SKM-1 treated with dmso at 0.1 percent for 144 hours (cell line): ENCODE measurements at regions not wholly inside any gene's neighbourhood (a gene's known extent, or its start where the extent isn't known, plus 50 kb on each side); places are given as distances from the start of the nearest gene placed in this dataset.
A peak's percentile ranks its signal among the peaks of the same experiment; 100 is the strongest.

Experiments used
- DNase-seq: peaks from one replicate; lab custom pipeline; 2025; ENCODE audit not compliant: unreplicated experiment; lab: John Stamatoyannopoulos, UW

GRCh38 chr2:52608030-52608429 is 1159.6 kb upstream of the CHAC2 start:
- no peak for DNase-seq

GRCh38 chr2:52597346-52597745 is 1170.3 kb upstream of the CHAC2 start:
- no peak for DNase-seq

GRCh38 chr2:52594026-52594425 is 1173.6 kb upstream of the CHAC2 start:
- DNase-seq, result no peak

GRCh38 chr2:52584071-52584470 is 1183.5 kb upstream of the CHAC2 start:
- DNase-seq, result peak; percentile 91

- DNase-seq, result no peak
Observed at GRCh38 chr2:52572469-52572894, 1195.1 kb upstream of the CHAC2 start.

- no peak for DNase-seq
Observed at GRCh38 chr2:52571380-52572347, 1195.9 kb upstream of the CHAC2 start.

GRCh38 chr2:52570716-52571115 is 1196.9 kb upstream of the CHAC2 start:
- DNase-seq, result no peak

GRCh38 chr2:52563151-52563550 is 1204.5 kb upstream of the CHAC2 start:
- no peak for DNase-seq

- DNase-seq, result no peak
Observed at GRCh38 chr2:52558265-52558664, 1209.3 kb upstream of the CHAC2 start.

GRCh38 chr2:52542297-52542696 is 1225.3 kb upstream of the CHAC2 start:
- no peak for DNase-seq

- no peak for DNase-seq
Observed at GRCh38 chr2:52539026-52539970, 1228.3 kb upstream of the CHAC2 start.

- no peak for DNase-seq
Observed at GRCh38 chr2:52537588-52537987, 1230.0 kb upstream of the CHAC2 start.

GRCh38 chr2:52536929-52537460 is 1230.6 kb upstream of the CHAC2 start:
- DNase-seq, result no peak

- no peak for DNase-seq
Observed at GRCh38 chr2:52532956-52533355, 1234.6 kb upstream of the CHAC2 start.

GRCh38 chr2:52526735-52527134 is 1240.9 kb upstream of the CHAC2 start:
- no peak for DNase-seq

- DNase-seq, result no peak
Observed at GRCh38 chr2:52520644-52521043, 1247.0 kb upstream of the CHAC2 start.

- DNase-seq, result no peak
Observed at GRCh38 chr2:52518678-52519077, 1248.9 kb upstream of the CHAC2 start.

GRCh38 chr2:52512760-52513159 is 1254.8 kb upstream of the CHAC2 start:
- no peak for DNase-seq

- DNase-seq, result no peak
Observed at GRCh38 chr2:52510432-52510831, 1257.2 kb upstream of the CHAC2 start.

GRCh38 chr2:52502476-52502860 is 1265.1 kb upstream of the CHAC2 start:
- DNase-seq, result no peak

- no peak for DNase-seq
Observed at GRCh38 chr2:52501715-52502475, 1265.7 kb upstream of the CHAC2 start.
